GM12872 (cell line): ENCODE measurements at regions not wholly inside any gene's neighbourhood (a gene's known extent, or its start where the extent isn't known, plus 50 kb on each side); places are given as distances from the start of the nearest gene placed in this dataset.

Source experiments
- TF ChIP-seq, protein P1 (sequence below): IDR thresholded peaks from 3 replicates; pipeline ENCODE4 v1.5.1; 2011; ENCODE audit warnings: low read depth, mild to moderate bottlenecking, low read length, moderate library complexity; ENCODE audit not compliant: insufficient read depth

DNA sequence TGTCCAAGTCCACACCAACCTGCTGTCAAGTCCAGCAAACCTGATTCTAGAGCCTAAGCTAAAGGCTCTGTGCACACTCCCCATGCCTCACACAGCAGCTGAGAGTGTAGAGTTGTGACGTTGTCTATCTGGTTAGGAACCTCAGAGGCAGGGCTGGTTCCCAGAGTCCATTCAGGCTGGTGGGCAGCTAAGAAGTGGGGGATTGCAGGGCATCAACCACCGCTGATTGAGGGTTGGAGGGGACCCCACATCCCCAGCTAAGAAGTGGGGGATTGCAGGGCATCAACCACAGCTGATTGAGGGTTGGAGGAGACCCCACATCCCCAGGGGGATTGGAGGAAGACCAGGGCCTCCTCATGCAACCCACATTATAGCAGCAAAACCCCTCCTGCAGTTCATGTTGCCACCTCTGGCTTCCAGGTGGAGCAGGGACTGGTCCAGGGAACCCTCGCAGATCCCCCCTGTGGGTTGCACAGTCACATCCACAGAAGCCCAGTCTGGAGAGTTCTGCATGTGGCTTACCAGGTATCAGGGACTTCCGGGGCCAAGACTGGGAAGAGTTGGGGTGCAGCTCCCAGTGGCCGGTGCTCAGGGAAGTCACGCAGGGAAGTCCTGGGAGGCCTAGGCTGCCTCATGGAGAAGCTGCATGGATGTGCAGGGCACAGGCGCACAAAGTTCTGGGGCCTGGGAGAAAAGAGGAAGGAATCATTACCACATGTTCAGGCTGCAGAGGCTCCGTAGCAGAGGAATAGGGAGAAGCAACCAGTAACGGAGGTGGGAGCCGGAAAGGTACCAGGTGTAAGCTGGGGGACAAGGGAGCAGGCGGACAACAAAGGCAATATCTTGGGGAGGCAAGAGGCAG, 71.4 kb upstream of the PCSK6 start:
- TF ChIP-seq, protein P1, sequence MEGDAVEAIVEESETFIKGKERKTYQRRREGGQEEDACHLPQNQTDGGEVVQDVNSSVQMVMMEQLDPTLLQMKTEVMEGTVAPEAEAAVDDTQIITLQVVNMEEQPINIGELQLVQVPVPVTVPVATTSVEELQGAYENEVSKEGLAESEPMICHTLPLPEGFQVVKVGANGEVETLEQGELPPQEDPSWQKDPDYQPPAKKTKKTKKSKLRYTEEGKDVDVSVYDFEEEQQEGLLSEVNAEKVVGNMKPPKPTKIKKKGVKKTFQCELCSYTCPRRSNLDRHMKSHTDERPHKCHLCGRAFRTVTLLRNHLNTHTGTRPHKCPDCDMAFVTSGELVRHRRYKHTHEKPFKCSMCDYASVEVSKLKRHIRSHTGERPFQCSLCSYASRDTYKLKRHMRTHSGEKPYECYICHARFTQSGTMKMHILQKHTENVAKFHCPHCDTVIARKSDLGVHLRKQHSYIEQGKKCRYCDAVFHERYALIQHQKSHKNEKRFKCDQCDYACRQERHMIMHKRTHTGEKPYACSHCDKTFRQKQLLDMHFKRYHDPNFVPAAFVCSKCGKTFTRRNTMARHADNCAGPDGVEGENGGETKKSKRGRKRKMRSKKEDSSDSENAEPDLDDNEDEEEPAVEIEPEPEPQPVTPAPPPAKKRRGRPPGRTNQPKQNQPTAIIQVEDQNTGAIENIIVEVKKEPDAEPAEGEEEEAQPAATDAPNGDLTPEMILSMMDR, result no peak

DNA sequence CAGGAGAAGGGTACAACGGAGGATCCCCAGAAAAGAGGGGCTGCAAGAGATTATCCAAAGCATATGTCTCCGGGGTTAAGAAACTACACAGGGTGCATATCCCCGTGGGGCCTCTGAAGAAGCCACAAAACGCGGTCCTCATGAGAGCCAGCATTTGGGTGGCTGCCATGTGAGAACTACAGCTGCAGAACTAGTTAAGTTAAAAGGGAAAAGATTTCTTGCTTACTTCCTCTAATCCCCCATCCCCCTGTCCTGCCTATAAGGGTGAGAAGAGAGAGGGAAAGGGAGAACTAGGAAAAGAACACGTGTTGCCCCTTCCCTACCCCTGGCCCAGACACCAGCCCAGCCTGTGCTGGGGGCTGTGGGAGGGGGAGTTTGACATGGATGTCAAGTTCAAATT, 70.4 kb upstream of the PCSK6 start:
- TF ChIP-seq, protein P1, result no peak

DNA sequence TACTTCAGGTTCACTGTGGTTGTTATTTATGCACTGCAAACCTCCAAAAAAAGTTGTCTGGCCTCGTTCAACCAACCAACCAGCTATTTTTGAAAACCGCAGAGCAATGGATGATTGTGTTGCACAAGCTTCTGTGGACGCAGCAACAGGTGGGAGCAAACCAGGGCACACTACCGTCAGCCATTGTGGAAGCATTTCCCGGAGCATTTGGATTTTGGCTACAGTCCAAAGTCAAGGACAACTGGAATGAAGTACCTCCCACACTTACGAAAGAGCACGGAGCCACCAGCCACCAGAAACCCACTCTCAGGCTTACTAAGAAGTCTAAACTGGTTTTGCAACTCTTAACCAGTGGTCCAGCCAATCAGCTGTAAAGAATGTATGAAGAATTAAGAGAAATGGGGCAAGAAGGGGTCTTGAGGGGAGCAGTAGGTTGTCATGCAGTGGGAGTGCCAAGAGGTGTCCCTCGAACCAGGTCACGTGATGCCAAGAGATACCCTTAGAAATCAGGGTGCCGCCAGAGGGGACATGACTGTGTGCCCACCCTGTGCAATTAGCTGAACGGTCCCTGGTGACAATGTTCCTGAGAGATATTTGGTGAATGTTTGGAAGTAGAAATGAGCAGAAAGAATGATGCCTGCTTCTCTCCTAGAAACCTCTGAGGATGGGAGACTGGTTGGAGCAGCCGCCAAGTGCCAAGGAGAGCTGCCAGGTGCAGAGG, 68.9 kb upstream of the PCSK6 start:
- TF ChIP-seq, protein P1, result no peak

DNA sequence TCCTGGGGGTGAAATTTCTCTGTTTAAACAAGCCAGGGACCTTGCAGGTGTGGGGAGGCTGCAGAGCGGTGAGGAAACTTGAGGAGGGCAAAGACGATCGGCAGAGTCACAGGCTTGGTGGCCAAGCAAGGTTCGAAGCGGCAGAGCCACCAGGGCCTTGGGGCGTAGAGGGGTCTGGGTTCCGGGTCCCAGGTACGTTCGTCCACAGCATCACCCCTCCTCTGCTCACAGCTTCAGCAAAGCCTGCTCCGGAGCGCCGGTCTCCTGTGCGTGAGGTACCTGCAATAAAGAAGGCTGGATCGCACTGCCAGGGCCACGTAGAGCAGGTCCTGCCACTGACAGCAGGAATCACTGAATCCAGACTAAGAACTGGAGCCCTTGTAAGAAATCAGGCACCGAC, 66.8 kb upstream of the PCSK6 start:
- TF ChIP-seq, protein P1, result no peak

DNA sequence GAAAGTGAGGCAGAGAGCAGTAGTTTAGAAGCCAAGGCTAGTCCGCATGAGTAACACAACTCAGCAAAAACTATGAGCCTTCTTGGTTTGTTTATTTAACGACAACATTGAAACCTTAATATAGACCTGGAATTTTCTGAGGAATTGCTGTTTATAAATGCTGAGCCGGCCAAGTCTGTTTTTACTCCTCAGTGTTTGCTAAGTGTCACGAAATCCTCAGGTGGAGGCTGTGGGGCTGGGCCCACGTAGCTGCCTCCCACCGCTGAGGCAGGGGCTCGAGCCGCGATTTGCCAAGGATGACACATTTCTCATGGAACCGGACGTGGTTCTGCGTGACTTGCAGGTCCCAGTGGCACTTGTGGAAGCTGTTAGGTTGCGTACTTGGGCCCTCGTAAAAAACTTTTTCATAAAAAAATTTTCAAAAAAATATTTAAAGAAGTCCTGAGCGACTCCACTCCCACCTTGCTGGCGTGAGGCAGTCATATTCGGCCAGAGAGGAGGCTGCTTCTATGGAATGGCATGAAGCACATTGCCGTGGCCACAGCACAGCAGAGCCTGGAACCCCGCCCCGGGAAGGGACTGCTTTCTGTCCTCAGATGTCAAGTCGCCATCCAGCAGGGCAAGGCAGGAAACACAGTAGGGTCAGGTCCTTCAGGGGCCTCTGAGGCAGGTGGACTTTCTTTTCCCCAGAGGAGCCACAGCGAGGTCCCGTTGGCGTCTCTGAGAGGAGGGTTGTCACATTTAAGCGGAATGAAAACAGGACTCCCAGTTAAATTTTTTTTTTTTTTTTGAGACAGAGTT, 64.8 kb upstream of the PCSK6 start:
- TF ChIP-seq, protein P1, result no peak

DNA sequence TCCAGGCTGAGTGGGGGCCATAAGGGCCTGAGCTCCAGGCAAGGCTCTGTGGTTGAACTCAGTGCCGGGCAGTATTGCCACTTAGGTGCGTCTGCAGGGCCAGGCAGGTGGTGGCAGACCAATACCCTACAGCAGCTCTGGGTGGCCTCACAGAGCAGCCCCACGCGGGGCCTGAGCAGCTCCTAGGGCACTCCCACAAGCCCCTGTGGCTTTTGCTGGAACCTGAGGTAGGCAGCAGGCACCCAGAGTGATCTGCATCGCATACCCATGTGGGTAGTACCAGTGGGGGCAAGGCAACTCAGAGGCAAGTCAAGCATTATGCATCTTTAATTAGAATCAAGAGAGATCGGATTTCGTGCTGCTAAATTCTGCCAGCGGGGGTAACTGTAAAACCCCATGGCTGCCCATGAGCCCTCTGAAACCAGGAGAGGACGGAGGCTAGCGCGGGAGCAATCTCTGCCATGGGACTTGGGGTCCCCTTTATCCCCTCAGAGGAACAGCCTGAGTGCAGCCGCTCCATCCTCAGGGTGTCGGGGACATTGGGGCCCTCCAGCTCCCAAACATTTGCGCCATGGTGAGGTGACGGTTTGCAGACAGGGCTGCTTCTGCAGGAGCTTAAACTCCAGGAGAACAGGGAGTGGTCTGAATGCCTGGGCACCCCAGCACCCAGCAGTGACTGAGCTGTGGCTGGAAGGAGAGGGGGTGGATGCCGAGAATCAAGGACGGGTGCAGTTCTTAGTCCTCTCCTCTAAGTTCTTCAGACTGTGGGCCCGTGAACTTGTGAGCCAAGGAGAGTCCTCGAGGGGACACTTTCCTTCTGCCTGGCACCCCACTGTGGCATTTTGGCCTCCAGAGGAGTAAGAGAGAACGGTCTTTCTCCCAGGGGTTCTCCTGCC, 62.4 kb upstream of the PCSK6 start:
- TF ChIP-seq, protein P1, result no peak
